HG03575 (cell line): ENCODE measurements at regions not wholly inside any gene's neighbourhood (a gene's known extent, or its start where the extent isn't known, plus 50 kb on each side); places are given as distances from the start of the nearest gene placed in this dataset.

ENCODE experiments used
- ATAC-seq: cut with Tn5 transposase; IDR thresholded peaks from one replicate; pipeline ENCODE4 v1.9.1; 2021; ENCODE audit not compliant: unreplicated experiment, insufficient number of reproducible peaks, low FRiP score; ENCODE audit errors: extremely low read depth

DNA sequence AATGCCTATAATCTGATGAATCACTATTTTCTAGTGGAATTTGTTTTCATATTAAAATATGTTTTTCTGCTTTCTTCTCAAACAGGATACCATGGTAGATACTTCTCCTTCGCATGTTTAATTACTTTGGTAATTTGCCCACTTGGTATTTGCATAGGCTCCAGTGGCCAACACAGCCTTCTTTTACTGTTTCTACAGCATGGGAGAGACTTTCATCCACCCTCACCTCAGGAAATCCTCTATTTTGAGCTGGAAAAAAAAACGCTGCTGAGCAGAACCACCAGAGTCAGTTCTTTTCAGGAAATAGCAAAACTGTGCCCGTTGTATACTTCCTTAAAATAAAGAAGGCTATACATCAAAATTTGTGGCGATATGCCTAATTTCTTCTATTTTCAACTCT is 213.3 kb downstream of the MDFIC start:
- ATAC-seq = no peak

DNA sequence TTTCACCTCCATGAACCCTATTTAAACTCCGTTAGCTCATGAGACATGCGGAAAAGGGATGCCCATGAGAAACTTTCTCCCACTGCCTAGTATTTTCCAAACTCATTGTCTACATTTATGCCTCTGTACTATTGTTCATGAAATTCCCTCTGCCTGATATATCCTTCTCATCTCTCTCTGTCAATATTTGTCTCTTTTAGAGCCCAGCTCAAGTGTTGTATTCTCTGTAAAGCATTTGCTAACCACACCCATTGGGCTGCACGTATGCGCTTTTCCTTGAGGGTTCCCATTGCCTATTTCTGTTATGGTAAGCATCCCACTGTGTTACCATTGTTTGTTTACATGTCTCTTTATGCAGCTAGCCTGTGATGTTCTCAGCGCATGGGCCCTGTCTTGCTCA is 211.4 kb downstream of the MDFIC start:
- no peak for ATAC-seq

DNA sequence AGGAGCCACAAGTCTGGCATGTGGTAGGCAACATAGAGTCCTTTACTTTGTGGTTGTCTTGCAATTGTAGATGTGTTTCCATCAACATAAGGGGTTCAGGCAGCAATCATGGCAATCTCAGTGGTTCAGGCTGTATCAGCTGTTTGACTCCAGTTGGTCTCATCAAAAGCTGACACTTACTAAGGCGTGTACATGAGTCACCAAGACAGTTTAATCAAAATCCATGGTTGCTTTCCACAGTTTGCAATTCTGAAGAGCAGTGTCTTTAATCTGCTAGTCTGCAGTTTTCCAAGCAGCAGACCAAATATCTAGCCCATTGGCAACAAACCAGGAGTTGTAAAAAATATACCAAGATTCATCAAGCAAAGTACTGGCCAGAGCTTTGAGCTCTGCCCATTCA is 210.2 kb downstream of the MDFIC start:
- ATAC-seq = no peak

DNA sequence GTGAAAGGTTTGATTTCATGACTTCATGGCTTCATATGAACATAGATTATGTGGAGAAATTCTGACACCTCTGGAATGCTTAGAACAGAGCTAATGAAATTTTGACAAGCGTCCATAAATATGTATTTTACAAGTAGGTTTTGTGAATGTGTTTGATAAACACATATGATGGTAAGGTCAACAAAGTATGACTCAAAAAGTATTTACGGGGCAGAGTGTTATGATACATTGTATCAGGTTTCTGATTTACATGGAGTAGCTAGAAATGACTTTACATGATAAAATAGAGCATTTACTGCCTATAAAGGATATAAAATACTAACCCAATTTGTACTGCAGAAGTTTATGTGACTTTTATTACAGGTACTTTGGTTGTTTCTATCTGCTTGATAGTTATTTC is 206.3 kb downstream of the MDFIC start:
- ATAC-seq = no peak

DNA sequence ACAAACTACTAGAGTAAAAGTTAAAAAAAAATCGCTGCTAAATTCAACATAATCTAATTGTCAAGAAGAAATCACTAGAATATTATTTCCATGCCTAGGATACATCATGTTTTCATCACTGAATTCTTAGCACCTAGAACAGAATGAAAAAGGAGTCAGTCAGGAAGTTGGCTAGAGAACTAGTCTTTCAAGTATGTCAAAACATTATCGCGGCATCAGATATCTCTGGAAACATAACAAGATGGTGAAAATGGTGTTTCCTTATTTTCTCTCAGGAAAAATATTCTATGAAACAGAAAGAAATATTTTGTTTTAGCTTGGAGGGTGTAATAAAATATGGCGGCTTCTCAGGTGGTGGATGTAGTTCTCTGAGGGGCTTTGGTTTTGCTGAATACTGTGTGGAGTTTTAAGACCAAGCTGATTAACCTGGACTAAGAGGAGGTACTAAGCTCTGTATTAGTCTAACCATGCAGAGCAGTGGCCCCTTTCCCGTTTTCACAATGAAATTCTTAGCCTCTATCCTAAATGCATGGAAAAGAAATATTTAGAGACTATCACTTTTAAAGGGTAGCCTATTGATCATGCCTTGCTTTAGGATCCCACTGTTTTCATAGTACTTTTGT is 205.6 kb downstream of the MDFIC start:
- no peak for ATAC-seq

DNA sequence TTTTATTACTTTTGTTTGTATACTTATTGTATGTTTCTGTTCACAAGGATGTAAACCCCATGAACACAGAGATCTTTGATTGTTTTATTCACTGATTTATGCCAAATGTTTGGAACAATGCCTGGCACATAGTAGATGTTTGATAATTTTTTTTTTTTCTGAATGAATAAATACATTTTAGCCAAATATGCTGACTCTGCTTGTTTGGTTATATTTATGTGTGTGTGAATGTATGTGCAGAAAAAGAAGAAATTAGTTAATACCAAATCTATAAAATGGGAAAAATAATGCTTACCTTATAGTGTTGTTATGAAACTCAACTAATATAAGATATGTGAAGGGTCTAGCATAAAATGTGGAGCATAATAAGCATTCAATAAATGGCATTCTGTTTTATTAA is 203.9 kb downstream of the MDFIC start:
- no peak for ATAC-seq

DNA sequence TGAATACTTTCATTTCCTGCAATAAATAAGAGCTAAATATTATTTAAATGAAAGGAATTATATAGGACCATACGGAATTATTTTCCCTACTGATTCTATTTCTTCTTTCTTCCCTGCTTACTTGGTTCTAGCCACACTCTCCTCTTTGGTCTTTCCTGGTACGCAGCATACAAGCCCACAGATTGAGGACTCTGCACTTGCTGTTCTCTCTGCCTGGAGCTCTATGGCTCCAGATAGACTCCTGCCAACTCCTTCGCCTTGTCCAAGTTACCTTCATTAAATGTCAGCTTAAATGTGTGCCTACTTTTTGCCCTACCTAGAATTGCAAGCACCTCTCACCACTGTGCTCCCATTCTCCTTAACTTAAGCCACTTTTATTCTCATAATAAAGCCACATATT is 203.4 kb downstream of the MDFIC start:
- no peak for ATAC-seq

DNA sequence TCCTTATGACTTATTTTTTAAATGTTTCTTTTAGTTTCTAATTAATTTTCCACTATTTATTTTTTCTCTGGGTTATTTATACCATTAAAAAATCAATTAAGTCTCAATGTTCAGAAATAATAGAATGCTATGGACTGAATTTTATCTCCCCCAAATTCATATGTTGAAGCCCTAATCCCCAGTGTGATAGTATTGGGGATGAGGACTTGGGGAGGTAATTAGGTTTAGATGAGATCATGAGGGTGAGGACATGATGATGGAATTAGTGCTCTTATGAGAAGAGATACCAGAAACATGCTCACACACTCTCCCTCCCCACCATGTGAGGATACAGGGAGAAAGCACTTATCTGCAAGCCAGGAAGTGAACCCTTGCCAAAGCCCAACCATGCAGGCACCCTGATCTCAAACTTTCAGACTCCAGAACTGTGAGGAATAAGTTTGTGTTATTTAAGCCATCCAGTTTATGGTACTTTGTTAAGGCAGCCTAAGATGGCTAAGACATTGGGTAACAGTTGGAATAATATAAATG is 202.6 kb downstream of the MDFIC start:
- ATAC-seq = no peak

DNA sequence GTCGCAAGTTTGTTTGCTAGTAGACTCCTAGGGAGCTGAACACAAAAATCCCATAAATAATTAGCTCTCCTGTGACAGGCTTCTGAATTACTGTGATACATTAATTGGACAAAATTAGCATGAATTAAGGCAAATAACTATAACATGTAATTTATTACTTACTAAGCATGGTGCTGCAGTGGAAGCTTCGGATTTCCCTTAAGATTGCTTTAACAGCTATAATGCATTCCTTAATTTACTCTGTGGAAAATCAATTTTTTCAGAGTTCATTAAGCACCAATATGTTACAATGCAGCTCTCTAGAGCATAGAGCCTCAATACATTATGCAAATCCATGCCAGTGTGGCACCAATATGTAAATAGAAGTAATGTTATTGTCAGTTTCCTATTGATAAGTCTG is 201.5 kb downstream of the MDFIC start:
- ATAC-seq = no peak

DNA sequence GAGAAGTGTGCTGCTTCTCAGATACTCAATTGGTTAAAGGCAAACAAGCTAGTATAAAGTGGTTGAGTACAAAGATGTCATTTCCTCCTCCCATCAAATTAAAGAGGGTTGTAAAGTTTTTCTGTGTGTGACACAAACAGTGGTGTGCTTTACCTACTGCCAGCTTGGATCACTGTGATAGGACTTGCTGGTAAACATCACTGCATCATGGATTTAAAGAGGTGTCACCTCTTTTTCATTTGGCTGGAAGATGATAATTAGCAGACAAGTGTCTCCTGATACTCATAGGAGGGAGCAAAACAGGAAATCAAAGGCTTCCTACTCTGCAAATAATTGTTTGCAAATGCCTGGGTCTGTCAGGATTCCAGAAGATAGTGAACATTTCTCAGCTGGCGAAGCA is 200.5 kb downstream of the MDFIC start:
- no peak for ATAC-seq

DNA sequence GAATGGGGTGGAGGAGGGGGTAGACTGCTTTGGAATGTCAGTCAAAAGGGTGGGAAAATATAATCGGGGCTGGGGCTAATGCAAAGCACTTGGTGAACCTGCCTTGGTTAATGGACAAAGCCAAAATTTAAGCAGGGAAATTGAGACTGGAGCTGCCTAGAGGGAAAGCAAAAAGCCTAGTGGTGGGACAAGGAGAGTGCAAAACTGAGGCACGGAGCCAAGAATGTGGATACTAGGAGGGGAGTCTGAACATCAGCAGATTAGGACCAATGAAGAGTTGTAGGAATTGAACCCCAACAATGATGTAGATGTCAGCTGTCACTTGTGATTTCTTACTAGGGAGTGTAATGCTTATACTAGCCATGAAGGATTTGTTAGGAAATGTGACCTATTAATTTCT is 195.9 kb downstream of the MDFIC start:
- no peak for ATAC-seq

DNA sequence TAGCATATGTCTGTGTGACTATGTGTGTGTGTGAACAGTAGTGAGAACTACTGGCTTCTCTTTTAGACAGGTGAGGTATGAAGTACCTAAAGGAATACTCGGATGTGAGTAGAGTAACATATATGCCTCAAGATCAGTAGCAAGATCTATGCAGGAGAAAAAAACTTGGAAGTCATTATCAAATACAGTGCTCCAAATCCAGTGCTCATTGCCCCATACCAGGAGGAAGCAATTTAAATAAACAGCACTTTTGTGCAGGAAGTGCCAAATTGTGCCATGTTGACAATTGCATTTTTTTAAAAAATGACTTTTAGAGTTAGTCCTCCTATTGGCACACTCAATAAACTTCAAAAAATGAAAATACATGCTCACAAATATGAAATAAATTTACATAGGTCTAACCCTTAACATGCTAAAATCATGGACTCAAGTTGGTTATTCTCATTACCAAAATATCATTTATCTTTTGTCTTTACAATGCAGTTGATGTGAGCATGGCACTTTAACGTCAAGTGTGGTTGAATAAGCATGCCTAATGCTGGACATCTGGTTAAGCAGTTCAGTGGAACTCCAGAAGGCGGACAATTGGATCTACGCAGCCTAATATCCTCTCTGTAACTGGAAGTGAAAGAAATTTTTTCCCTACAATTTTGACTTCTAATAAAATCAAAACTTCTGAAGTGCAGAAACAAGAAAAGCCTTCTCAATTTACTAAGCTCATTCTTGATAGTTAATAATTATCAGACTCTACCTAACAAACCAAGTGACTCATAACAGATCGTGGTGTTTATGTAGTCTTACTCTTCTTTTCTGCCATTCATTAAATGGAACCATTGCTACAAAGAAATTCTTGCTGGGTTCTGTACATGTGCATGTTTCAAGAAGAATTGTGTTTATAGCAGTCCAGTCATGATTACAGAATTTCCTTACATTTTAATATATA is 195.2 kb downstream of the MDFIC start:
- ATAC-seq = no peak

DNA sequence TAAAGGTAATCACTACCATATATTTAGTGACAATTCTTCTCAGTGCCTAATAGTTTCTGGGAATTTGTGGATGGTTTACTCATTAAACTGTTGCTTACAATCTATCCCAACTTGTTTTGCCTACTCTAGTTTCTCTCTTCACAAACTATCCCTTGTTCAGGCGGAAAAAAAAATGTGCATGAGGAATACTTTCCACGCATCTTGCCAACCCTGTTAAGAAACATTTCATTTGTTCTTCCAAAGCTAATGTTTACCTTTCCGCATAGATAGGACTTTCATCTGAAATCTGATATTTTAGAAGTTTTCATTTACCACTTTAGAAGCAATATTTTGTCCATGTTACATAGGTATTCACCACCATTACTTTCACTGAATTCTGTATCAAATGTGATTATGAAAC is 191.9 kb downstream of the MDFIC start:
- ATAC-seq = no peak

DNA sequence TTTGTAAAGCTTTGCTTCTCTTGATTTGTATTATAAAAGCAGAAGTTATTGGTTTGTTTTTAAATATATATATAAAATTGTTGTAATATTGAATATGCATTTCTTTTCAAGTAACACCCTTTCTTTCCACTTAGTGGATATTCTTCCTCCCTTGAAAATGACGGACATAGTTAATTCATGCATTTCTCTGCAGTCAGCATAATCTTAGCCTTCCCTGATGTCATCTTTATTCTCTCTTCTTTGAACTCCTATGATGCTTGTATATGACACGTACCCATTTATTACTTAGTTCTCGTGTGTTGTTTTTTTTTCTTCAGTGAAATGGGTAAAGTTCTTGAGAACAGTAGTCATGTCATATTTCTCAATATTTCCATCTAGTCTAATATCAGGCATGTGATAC is 191.2 kb downstream of the MDFIC start:
- no peak for ATAC-seq

DNA sequence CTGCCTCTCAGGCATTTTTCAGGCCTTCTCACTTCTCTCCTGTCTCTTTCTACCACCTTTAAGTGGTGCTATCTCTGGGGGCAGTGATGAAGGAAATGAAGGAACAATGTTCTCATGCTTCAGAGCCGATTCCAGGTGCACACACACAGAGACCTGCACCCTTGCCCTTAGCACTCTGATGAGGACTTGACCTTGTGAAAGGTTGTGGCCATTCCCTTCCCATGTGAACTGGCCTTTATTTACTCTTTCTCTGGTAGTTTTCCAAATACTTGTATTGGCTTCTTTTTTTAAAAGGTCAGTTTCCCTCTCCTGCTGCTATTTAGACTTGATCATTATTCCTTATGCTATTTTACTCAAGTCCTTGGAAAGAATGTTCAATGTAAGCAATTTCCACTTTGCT is 188.6 kb downstream of the MDFIC start:
- no peak for ATAC-seq

DNA sequence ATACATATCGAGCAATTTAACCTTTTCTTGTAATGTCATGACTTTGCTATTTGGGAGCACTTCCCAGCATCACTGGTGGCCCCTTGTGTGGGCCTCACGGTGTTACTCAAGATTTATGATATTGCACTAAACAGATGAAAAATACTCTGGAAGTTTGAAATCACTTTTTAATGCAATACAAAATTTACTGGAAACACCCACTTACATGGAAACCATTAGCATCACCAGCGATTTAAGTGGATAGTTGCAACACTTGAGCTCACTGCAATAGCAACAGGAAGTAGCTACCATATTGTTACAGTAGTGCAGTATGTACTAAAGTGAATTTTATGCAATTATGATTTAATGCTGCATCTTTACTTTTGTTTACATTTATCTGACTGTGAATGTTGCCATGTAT is 184.4 kb downstream of the MDFIC start:
- no peak for ATAC-seq

DNA sequence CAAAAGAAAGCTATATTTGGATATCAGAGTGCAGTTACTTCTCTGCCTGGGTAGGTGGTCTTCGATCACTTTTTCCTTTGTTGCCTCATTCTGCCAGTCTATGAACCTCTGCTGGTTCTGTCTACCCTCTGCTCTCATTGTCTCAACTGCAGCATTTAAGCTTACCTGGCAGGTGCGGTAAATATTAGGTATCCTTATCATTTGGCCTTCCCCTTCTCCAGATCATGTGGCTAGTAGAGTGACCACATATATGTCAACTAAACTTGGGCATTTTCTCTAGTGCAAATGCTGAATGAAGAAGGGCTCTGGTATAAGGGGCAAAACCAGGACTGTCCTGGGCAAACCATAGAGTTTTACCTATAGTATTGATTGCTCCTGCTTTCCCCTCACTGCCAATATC is 180.8 kb downstream of the MDFIC start:
- ATAC-seq = no peak

DNA sequence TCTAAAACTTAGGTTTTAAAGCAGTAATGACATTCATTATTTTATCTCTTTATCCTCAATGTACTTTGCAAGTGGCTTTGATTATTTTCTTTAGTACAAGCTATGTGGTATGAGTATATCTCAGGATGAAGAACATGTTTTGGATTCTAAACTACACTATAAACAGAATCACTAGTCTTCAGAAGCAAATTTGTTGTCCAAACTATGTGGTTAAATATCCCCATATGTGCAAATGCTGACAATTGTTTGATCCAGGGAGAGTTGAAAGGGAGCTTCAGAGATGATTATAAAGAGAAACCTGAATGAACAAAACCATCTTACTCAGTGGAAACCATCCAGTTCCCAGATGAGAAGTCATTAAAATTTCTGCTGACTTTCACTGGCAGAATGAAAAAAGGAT is 179.3 kb downstream of the MDFIC start:
- ATAC-seq = no peak

DNA sequence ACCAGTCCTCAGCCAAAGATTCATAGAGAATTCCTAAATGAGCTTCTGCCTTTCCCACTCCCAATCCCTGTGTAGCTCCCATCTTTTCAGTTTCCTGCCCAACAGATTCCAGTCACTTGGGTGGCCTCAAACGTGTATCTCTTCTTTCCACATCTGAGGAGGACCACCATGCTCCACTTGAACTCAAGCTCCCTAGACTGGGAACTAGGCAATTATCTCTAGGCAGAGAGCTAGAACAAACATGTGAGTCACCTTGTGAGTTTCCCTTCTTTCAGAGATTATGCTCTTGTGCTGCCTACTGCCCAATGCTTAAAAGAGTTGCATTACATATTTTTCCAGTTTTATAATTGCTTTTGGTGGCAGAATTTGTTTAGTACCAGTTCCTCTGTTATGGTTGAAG is 178.0 kb downstream of the MDFIC start:
- ATAC-seq = no peak

DNA sequence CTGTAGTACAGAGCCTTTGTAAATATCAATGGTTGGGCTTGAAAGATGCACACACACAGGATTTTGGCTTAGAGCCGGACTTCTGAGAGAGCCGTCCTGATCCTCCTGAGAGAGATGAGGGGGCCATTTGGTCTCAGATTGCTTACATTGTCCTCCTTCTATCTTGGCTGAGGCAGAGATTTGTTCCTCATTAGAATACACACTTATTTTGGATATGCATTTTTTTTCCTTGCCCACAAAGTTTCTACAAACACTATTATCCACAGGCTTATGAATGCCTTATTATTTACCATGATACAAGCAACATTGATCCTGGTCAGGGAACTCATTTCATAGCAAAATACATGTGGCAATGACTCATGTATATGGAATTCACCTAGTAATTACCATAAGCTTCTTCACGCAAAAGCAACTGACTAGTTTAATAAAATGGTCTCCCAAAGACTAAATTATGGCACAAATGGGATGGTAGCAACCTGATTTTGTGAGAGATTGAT is 175.3 kb downstream of the MDFIC start:
- no peak for ATAC-seq
